T-cell (primary cell): ENCODE measurements at regions not wholly inside any gene's neighbourhood (a gene's known extent, or its start where the extent isn't known, plus 50 kb on each side); places are given as distances from the start of the nearest gene placed in this dataset.
"Not testable (repeated sequence)": the region's sequence is repeated elsewhere in the genome, so short reads cannot be mapped to it uniquely, and the experiment has no call there.

Experiments
- ATAC-seq, 4 experiments: fragments of 200-7000 bp in 3 of 4; fragments of 150-1000 bp in 1 of 4; cut with Tn5 transposase; replicated peaks in 1 of 4; 1 replicate in 3 of 4; 2 replicates in 1 of 4; pipeline ENCODE4 v1.10.0; 2021; ENCODE audit warnings: moderate library complexity in 3 of 4, mild to moderate bottlenecking in 2 of 4, moderate number of reproducible peaks in 1 of 4
- CTCF ChIA-PET, 2 donors: fragments of 300-600 bp; sonication (Branson Sonifier 250); formaldehyde crosslinking; loops; one replicate each; lab custom pipeline; 2022; ENCODE audit warnings: antibody characterized with exemption in 2 of 2; lab: Charles Lee
- POLR2A ChIA-PET, 2 donors: fragments of 300-600 bp; sonication (Branson Sonifier 250); formaldehyde crosslinking; loops; one replicate each; lab custom pipeline; 2022; ENCODE audit warnings: antibody characterized with exemption in 2 of 2; lab: Charles Lee
- DNase-seq, 35 experiments: peaks; one replicate each; pipeline versions ENCODE4 v3.0.0 to v3.0.0-alpha.2; 2013 to 2023
- H3K27ac ChIP-seq: one replicate; pipeline ENCODE4 v1.5.1; 2013; ENCODE audit warnings: low read length
- H3K27me3 ChIP-seq, 2 experiments: replicated peaks in 1 of 2; 1 replicate in 1 of 2; 2 replicates in 1 of 2; pipeline versions ENCODE4 v1.6.1 to v1.7.0; 2013; ENCODE audit warnings: low read length in 1 of 2, mixed read lengths in 1 of 2; ENCODE audit not compliant: control insufficient read depth in 2 of 2, insufficient read depth in 2 of 2; ENCODE audit errors: extremely low read depth in 1 of 2
- H3K36me3 ChIP-seq, 2 donors: 1 replicate in 1 of 2; 2 replicates in 1 of 2; pipeline versions ENCODE4 v1.6.1 to v1.7.0; 2013; ENCODE audit warnings: low read length in 1 of 2; ENCODE audit not compliant: control insufficient read depth in 2 of 2, insufficient read depth in 1 of 2; ENCODE audit errors: extremely low read depth in 1 of 2
- H3K4me1 ChIP-seq, 2 experiments: 1 replicate in 1 of 2; 2 replicates in 1 of 2; pipeline versions ENCODE4 v1.6.1 to v1.7.0; 2013; ENCODE audit warnings: low read length in 2 of 2, mixed read lengths in 1 of 2; ENCODE audit not compliant: insufficient read depth in 2 of 2, control insufficient read depth in 1 of 2; ENCODE audit errors: extremely low read depth in 1 of 2
- H3K4me3 ChIP-seq, 2 donors: 1 replicate in 1 of 2; 2 replicates in 1 of 2; pipeline versions ENCODE4 v1.5.1 to v1.7.0; 2013; ENCODE audit warnings: mild to moderate bottlenecking in 2 of 2, low read length in 1 of 2, moderate library complexity in 1 of 2; ENCODE audit not compliant: control insufficient read depth in 1 of 2; ENCODE audit errors: extremely low read depth in 1 of 2
- H3K9me3 ChIP-seq: 2 replicates; pipeline ENCODE4 v1.7.0; 2013
- H3K27ac Mint-ChIP-seq, 2 donors: one replicate each; pipeline ENCODE4 v1.8.0; 2020 to 2021; ENCODE audit warnings: mild to moderate bottlenecking in 2 of 2, mixed read lengths in 2 of 2
- H3K27me3 Mint-ChIP-seq, 2 donors: one replicate each; pipeline ENCODE4 v1.8.0; 2021 to 2022; ENCODE audit warnings: mixed read lengths in 2 of 2
- H3K36me3 Mint-ChIP-seq: one replicate; pipeline ENCODE4 v1.8.0; 2021; ENCODE audit warnings: mixed read lengths
- H3K4me1 Mint-ChIP-seq, 3 donors: one replicate each; pipeline ENCODE4 v1.8.0; 2020 to 2022; ENCODE audit warnings: mixed read lengths in 3 of 3, mild to moderate bottlenecking in 1 of 3
- H3K4me3 Mint-ChIP-seq, 3 donors: one replicate each; pipeline ENCODE4 v1.8.0; 2020 to 2022; ENCODE audit warnings: mild to moderate bottlenecking in 3 of 3, mixed read lengths in 3 of 3, moderate library complexity in 3 of 3
- H3K9me3 Mint-ChIP-seq, 3 donors: one replicate each; pipeline ENCODE4 v1.8.0; 2020 to 2022; ENCODE audit warnings: mixed read lengths in 3 of 3
- WGBS: methylation state at CpG from one replicate; pipeline ENCODE4 v1.1.5; 2013; ENCODE audit warnings: missing lambda C conversion rate; ENCODE audit not compliant: insufficient coverage; 5-methylcytosine and 5-hydroxymethylcytosine counted together

DNA sequence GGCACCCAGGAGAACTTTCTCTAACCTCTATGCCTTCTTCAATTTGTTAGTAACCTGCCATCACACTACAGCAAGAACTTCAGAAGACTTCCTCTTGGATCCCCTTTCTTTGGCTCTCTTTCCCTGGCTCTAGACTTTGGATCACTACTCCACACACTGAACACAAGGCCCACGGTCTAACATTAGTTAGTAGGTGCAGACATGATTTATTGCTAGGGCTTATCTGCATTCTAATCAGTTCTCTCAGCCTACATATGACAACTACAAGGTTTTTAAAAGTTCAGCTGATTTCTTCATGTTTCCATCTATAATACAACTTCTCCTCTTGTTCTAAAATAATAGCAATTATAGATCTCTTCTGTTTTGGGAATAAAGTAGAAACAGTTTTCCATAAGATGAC lies 209.1 kb upstream of the ANXA10 start:
- no peaks in the 10 kb centered on the region for H3K36me3 ChIP-seq
- WGBS = no CpG with 5 or more reads among the region's 1 CpG
- no peak for DNase-seq

GRCh38 chr4:167885071-167885470 lies 207.3 kb upstream of the ANXA10 start:
- Histone ChIP-seq H3K9me3 (no peaks in the 10 kb centered on the region), H3K36me3 (no peaks in the 10 kb centered on the region), H3K27me3 (no peaks in the 10 kb centered on the region), H3K27ac (no peak overlapping the region), H3K4me1 (no peaks in the 10 kb centered on the region), H3K4me3 (no peak overlapping the region)
- no peaks in the 10 kb centered on the region for H3K36me3 Mint-ChIP-seq
- peaks cover 0 to 2% (median under 1%) of the 10 kb centered on the region in 3 donors for H3K9me3 Mint-ChIP-seq
- H3K27ac Mint-ChIP-seq = no peak overlapping the region
- H3K4me1 Mint-ChIP-seq = no peaks in the 10 kb centered on the region
- no peak overlapping the region for H3K4me3 Mint-ChIP-seq
- POLR2A ChIA-PET = no interaction called here
- CTCF ChIA-PET = no interaction called here
- no peaks in the 10 kb centered on the region for H3K27me3 Mint-ChIP-seq
- no peak for DNase-seq
- no peak for ATAC-seq
- 67% methylated on average over 1 of the region's 1 CpG for WGBS

More for the DNA sequence above, 209.1 kb upstream of the ANXA10 start:
- Histone ChIP-seq H3K4me3 (no peak overlapping the region), H3K9me3 (no peaks in the 10 kb centered on the region), H3K4me1 (no peaks in the 10 kb centered on the region), H3K27ac (no peak overlapping the region), H3K27me3 (no peaks in the 10 kb centered on the region)
- POLR2A ChIA-PET = no interaction called here
- H3K9me3 Mint-ChIP-seq = peaks cover 0 to 9% (median 7%) of the 10 kb centered on the region in 3 donors
- H3K4me3 Mint-ChIP-seq = no peak overlapping the region
- no peak overlapping the region for H3K27ac Mint-ChIP-seq
- H3K27me3 Mint-ChIP-seq = no peaks in the 10 kb centered on the region
- ATAC-seq = no peak
- CTCF ChIA-PET = no interaction called here
- H3K36me3 Mint-ChIP-seq = no peaks in the 10 kb centered on the region
- no peaks in the 10 kb centered on the region for H3K4me1 Mint-ChIP-seq

DNA sequence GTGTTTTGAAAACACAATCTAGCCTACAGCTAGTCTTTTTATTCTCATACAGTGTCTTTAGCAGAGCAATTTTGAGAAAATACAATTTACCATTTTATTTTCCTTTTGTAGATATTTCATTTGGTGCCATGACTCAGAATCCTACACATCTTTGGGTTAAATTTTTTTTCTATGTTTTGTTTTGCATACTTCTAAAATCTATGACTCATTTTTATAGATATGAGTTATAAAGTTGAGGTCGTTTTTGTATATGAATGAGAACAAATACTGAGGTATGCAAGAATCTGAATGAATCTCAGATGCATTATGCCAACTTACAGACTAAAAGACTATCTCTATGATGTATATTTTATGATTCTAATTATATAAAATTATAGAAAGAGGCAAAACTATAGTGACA lies 206.5 kb upstream of the ANXA10 start:
- H3K36me3 Mint-ChIP-seq = no peaks in the 10 kb centered on the region
- ATAC-seq (no peak), DNase-seq (no peak)
- Histone ChIP-seq H3K27ac (no peak overlapping the region), H3K27me3 (no peaks in the 10 kb centered on the region), H3K4me3 (no peak overlapping the region), H3K36me3 (no peaks in the 10 kb centered on the region), H3K9me3 (no peaks in the 10 kb centered on the region), H3K4me1 (no peaks in the 10 kb centered on the region)
- H3K27ac Mint-ChIP-seq = no peak overlapping the region
- no peak overlapping the region for H3K4me3 Mint-ChIP-seq
- no peaks in the 10 kb centered on the region for H3K4me1 Mint-ChIP-seq
- no peaks in the 10 kb centered on the region for H3K27me3 Mint-ChIP-seq
- CTCF ChIA-PET = no interaction called here
- POLR2A ChIA-PET = no interaction called here
- peaks cover 0 to 4% (median 2%) of the 10 kb centered on the region in 3 donors for H3K9me3 Mint-ChIP-seq
- no CpG with 5 or more reads among the region's 1 CpG for WGBS

- ATAC-seq (no peak), DNase-seq (no peak)
- Histone ChIP-seq H3K27ac (no peak overlapping the region), H3K27me3 (no peaks in the 10 kb centered on the region), H3K9me3 (no peaks in the 10 kb centered on the region), H3K36me3 (no peaks in the 10 kb centered on the region), H3K4me1 (no peaks in the 10 kb centered on the region), H3K4me3 (no peak overlapping the region)
- no peaks in the 10 kb centered on the region for H3K36me3 Mint-ChIP-seq
- ChIA-PET POLR2A (no interaction called here), CTCF (no interaction called here)
- H3K9me3 Mint-ChIP-seq = peaks cover 0 to 4% (median 2%) of the 10 kb centered on the region in 3 donors
- H3K4me1 Mint-ChIP-seq = no peaks in the 10 kb centered on the region
- no CpG with 5 or more reads among the region's 6 CpGs for WGBS
- no peak overlapping the region for H3K4me3 Mint-ChIP-seq
- H3K27me3 Mint-ChIP-seq = no peaks in the 10 kb centered on the region
- no peak overlapping the region for H3K27ac Mint-ChIP-seq
Measured at GRCh38 chr4:167887726-167888125, 204.6 kb upstream of the ANXA10 start.

DNA sequence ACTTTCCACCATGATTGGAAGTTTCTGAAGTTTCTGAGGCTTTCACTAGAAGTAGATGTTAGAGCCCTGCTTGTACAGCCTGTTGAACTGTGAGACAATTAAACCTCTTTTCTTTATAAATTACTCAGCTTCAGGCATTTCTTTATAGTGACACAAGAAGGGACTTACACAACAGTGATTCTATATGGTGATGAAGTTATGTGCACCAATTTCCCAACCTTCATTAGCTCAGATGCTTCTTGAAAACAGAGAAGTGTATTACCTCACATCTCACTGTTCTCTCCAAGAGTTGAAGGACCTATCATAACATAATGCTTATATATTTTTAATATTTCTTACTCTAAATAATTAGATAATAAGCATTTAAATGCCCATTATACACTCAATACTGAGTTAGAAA lies 202.1 kb upstream of the ANXA10 start:
- Mint-ChIP-seq H3K27ac (no peak overlapping the region), H3K4me1 (no peaks in the 10 kb centered on the region), H3K4me3 (no peak overlapping the region), H3K36me3 (no peaks in the 10 kb centered on the region), H3K27me3 (no peaks in the 10 kb centered on the region), H3K9me3 (peaks cover 0 to 4% (median 2%) of the 10 kb centered on the region in 3 donors)
- Histone ChIP-seq H3K27ac (no peak overlapping the region), H3K27me3 (no peaks in the 10 kb centered on the region), H3K4me1 (no peaks in the 10 kb centered on the region), H3K36me3 (no peaks in the 10 kb centered on the region), H3K9me3 (no peaks in the 10 kb centered on the region), H3K4me3 (no peak overlapping the region)
- ChIA-PET POLR2A (interaction anchor here in 1 of 2 donors (0.6 kb wide), 1 partner anchor 225 kb away, joined by 3 read pairs; no protein-coding TSS in a partner anchor), CTCF (no interaction called here)
- DNase-seq = no peak
- ATAC-seq = no peak

GRCh38 chr4:167893531-167893930 lies 198.8 kb upstream of the ANXA10 start:
- Histone ChIP-seq H3K4me1 (no peaks in the 10 kb centered on the region), H3K4me3 (no peak overlapping the region), H3K27me3 (no peaks in the 10 kb centered on the region), H3K9me3 (no peaks in the 10 kb centered on the region), H3K36me3 (no peaks in the 10 kb centered on the region), H3K27ac (no peak overlapping the region)
- no peak for DNase-seq
- Mint-ChIP-seq H3K4me3 (no peak overlapping the region), H3K9me3 (peaks cover 0 to 5% (median 4%) of the 10 kb centered on the region in 3 donors), H3K36me3 (no peaks in the 10 kb centered on the region), H3K27ac (no peak overlapping the region), H3K4me1 (no peaks in the 10 kb centered on the region), H3K27me3 (no peaks in the 10 kb centered on the region)
- WGBS = no CpG with 5 or more reads among the region's 3 CpGs
- ATAC-seq = no peak
- ChIA-PET CTCF (no interaction called here), POLR2A (no interaction called here)

GRCh38 chr4:167896260-167896659 lies 196.1 kb upstream of the ANXA10 start:
- CTCF ChIA-PET, ATAC-seq, H3K4me3 Mint-ChIP-seq, H3K4me3 ChIP-seq, H3K36me3 ChIP-seq, DNase-seq, H3K36me3 Mint-ChIP-seq, H3K4me1 Mint-ChIP-seq, H3K9me3 ChIP-seq, H3K4me1 ChIP-seq, POLR2A ChIA-PET, H3K27ac ChIP-seq, H3K27ac Mint-ChIP-seq, H3K27me3 ChIP-seq, H3K27me3 Mint-ChIP-seq, H3K9me3 Mint-ChIP-seq: not testable (repeated sequence)
- no CpG with 5 or more reads among the region's 3 CpGs for WGBS
